Inferior parietal cortex (tissue), 1 donor: ENCODE measurements at regions not wholly inside any gene's neighbourhood (a gene's known extent, or its start where the extent isn't known, plus 50 kb on each side); places are given as distances from the start of the nearest gene placed in this dataset.

Experiments used
- DNase-seq: peaks from one replicate; pipeline ENCODE4 v3.0.0-alpha.2; 2016; ENCODE audit errors: extremely low spot score

- DNase-seq: no peak
Measured at GRCh38 chr4:167475951-167476350, 241.7 kb upstream of the SPOCK3 start.

DNA sequence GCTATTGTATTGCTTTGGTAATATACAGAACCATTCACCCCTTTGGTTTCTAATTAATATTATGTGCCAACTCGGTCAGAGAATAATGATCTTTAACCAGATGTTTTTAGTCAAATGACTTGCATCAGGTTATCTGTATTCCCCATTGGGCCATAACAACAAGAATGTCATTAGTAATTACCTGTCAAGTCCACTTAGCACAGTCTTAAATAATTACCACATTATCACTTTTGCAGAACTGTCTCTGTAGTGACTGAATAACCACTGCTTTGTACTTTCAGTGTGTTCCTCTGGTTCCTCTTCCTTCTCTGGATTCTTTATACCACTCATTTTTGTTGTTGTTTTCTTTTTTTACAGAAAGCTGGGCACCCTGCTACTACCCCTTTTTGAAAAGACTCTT, 257.7 kb upstream of the SPOCK3 start:
- no peak for DNase-seq

DNA sequence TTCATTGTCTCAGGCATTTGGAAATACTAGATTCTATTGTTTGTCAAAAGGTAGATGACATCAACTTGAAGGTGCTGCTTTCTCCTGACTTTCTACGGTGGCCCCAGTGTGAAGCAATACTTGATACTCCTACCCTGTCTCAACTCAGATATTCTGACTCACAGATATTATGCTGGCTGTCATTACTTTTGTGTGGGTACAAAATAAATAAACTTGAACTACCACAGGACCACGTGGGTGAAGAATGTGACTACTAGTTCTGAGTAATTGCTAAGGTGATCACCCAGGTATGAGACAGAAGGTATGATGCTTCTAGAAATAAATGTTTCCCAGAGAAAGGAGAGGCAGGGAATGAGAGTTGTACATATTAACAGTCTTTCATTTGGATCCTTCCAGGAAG, 275.3 kb upstream of the SPOCK3 start:
- no peak for DNase-seq

DNA sequence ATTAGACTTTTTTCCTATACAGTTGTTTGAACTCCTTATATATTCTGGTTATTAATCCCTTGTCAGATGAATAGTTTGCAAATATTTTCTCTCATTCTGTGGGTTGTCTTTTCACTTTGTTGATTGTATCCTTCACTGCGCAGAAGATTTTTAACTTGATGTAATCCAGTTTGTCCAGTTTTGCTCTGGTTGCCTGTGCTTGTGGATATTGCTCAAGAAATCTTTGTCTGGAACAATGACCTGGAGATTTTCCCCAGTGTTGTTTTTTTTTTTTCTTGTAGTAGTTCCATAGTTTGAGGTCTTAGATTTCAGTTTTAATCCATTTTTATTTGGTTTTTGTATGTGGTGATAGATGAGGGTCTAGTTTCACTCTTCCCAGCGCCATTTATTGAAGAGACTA, 289.8 kb upstream of the SPOCK3 start:
- DNase-seq: no peak

DNA sequence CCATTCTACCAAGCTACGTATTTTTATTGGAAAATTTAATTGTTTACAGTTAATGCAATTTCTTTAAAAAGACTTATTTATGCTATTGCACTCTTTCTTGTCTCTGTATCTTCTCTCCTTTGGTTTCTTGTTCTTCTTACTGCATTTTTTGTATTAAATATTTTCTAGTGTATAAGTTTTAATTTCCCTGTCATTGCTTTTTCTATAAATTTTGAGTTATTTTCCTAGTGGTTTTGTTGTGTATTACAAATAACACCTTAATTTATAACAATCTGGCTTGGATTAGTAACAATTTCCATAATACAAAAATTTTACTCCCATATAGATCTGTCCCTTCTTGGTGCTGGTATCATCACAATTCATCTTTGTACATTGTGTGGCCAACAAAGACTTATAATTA, 303.5 kb upstream of the SPOCK3 start:
- DNase-seq: no peak

GRCh38 chr4:167541286-167541685, 307.0 kb upstream of the SPOCK3 start:
- no peak for DNase-seq

- no peak for DNase-seq
Measured at GRCh38 chr4:167544391-167544790, 310.1 kb upstream of the SPOCK3 start.

DNA sequence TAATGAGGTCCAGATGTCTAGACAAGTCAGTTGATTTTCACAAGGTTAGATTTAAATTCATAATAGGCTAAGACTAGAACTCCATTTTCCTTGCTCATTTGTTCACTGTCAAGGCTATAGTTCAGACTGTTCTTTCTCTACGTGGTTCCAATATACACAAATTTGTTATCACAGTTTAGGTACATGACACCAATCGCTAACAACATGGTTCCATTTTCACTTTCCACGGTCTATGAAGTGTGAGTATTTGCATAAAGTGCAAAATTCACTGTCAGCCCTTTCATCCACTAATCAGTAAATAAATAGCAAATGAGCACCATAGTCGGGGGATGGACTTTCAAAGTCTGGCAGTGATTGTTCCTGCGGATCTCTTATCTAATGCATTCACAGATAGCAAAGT, 315.7 kb upstream of the SPOCK3 start:
- no peak for DNase-seq

- DNase-seq: no peak
Measured at GRCh38 chr4:167555338-167556022, 321.2 kb upstream of the SPOCK3 start.

- no peak for DNase-seq
Measured at GRCh38 chr4:167578906-167579305, 344.6 kb upstream of the SPOCK3 start.

- DNase-seq: no peak
Measured at GRCh38 chr4:167581449-167581965, 347.2 kb upstream of the SPOCK3 start.

GRCh38 chr4:167587361-167587760, 353.1 kb upstream of the SPOCK3 start:
- DNase-seq: no peak

- no peak for DNase-seq
Measured at GRCh38 chr4:167595898-167596297, 361.6 kb upstream of the SPOCK3 start.

DNA sequence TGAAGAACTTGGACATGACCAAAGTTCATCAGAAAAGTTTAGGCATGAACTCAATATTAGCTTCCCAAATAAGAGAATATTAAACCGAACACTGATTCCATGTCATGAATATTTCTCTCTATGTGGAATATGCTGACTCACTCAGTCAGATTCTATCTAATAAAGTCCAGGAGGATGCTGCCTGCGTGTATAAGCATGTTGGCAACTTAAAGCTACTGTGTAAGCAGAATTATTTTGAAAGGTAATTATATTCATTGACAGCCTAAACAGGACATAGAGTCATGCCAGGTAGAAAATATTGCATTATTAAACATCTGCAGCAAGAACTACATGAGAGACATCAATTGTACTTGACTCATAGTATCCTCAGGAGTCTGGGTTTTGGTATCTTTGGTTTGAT, 367.9 kb upstream of the SPOCK3 start:
- DNase-seq: no peak

DNA sequence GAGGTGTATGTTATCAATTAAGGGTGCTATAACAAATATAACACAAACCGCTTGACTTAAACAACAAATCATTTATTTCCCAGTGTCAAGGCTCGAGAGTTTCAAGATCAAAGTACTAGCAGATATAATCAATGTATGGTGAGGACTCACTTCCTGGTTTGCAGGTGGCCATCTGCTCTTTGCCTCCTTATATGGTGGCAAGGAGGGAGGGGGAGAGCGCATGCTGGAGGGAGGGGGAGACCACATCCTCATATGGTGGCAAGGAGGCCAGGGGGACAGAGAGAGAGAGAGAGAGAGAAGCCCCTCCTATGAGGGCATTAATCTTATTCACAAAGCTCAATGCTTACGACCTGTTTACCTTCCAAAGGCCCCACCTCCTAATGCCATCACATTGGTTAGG, 372.3 kb upstream of the SPOCK3 start:
- no peak for DNase-seq

DNA sequence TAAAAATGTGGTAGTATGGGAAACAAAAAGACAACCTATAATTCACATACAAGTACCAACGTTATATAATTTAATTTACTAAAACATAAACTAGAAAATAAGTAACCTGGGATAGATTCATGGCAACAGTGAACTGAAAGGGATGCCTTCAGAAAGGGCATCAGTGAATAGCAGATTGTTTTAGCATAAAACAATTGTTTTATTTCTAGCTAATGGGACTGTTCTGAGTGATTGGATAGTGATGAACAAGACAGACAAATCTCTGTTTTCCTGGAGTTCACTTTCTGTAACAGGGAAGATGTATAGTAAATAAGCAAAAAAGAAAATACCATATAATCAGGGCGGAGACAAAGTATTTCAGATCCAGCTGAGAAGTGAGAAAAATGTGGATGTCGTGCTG, 379.1 kb upstream of the SPOCK3 start:
- DNase-seq: no peak

GRCh38 chr4:167614866-167615265, 380.6 kb upstream of the SPOCK3 start:
- DNase-seq: no peak

DNA sequence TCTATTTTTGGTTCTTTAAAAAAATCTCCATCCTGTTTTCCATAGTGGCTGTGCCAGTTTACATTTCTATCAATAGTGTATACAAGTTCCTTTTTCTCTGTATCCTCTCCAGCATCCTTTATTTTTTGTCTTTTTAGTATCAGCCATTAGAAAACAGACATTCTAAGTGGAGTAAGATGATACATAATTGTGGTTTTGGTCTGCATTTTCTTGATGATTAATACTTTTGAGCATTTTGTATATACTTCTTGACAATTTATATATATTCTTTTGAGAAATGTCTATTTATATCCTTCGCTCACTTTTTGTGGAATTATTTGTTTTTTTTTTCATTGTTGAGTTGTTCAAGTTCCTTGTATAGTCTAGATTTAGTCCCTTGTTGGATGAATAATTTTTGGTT, 382.2 kb upstream of the SPOCK3 start:
- DNase-seq: no peak

GRCh38 chr4:167622481-167623240, 388.4 kb upstream of the SPOCK3 start:
- peak; percentile 85 for DNase-seq

DNA sequence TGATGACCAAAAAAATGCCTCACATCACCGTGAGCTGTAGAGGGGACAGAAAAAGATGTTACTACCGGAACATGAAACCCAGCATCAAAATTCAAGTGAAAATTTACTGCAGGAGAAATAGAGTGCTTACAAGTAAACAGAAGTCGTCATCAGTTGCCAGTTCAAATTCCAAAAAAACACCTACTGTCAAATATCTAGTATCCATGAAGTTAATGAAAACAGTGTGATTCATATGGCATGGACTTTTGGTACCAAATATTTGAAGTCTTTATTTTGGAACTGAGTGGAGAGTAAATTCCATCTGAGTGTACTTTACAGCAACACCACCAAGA, 388.9 kb upstream of the SPOCK3 start:
- no peak for DNase-seq

- no peak for DNase-seq
Measured at GRCh38 chr4:167629272-167629671, 395.0 kb upstream of the SPOCK3 start.

- no peak for DNase-seq
Measured at GRCh38 chr4:167642250-167642649, 408.0 kb upstream of the SPOCK3 start.

- DNase-seq: no peak
Measured at GRCh38 chr4:167645358-167645757, 411.1 kb upstream of the SPOCK3 start.
